Left ventricle myocardium superior (tissue), 1 donor: ENCODE measurements at regions not wholly inside any gene's neighbourhood (a gene's known extent, or its start where the extent isn't known, plus 50 kb on each side); places are given as distances from the start of the nearest gene placed in this dataset.

Experiments used
- ATAC-seq: fragments of 200-7000 bp; cut with Tn5 transposase; one replicate; pipeline ENCODE4 v1.9.1; 2020; ENCODE audit warnings: mild to moderate bottlenecking, moderate library complexity
- DNase-seq: peaks from one replicate; pipeline ENCODE4 v3.0.0-alpha.2; 2020
- intact Hi-C: fragments of 100-400 bp; cut with micrococcal nuclease; formaldehyde crosslinking; loops from one replicate; pipeline ENCODE4 v1.11.0; 2022
- donor health status: DM: no; HTN: yes; CAD: no; lungs with severe emphysema.

GRCh38 chr13:30151388-30151787 is 156.0 kb downstream of the KATNAL1 start:
- no peak for DNase-seq
- intact Hi-C loops: no loop called here

GRCh38 chr13:30149248-30149647 is 158.1 kb downstream of the KATNAL1 start:
- DNase-seq (no peak), ATAC-seq (no peak)
- intact Hi-C loops: no loop called here

More at GRCh38 chr13:30151388-30151787, 156.0 kb downstream of the KATNAL1 start:
- no peak for ATAC-seq

- no peak for DNase-seq
- no peak for ATAC-seq
- intact Hi-C loops: no loop called here
These were observed 158.6 kb downstream of the KATNAL1 start for GRCh38 chr13:30148786-30149185.

GRCh38 chr13:30148171-30148754 is 159.1 kb downstream of the KATNAL1 start:
- peak; percentile 37 for ATAC-seq
- intact Hi-C loops: no loop called here
- no peak for DNase-seq

- DNase-seq (no peak), ATAC-seq (no peak)
- intact Hi-C loops: no loop called here
These were observed 159.9 kb downstream of the KATNAL1 start for GRCh38 chr13:30147421-30147820.

GRCh38 chr13:30147015-30147414 is 160.3 kb downstream of the KATNAL1 start:
- ATAC-seq (no peak), DNase-seq (no peak)
- intact Hi-C loops: no loop called here

GRCh38 chr13:30145709-30146367 is 161.5 kb downstream of the KATNAL1 start:
- DNase-seq (no peak), ATAC-seq (no peak)

GRCh38 chr13:30143666-30144400 is 163.5 kb downstream of the KATNAL1 start:
- intact Hi-C loops: no loop called here
- no peak for ATAC-seq
- no peak for DNase-seq

More at GRCh38 chr13:30145709-30146367, 161.5 kb downstream of the KATNAL1 start:
- intact Hi-C loops: no loop called here

- ATAC-seq: peak; percentile 41
- no peak for DNase-seq
- intact Hi-C loops: no loop called here
These were observed 164.7 kb downstream of the KATNAL1 start for GRCh38 chr13:30142486-30143211.

- ATAC-seq (no peak), DNase-seq (no peak)
- intact Hi-C loops: no loop called here
These were observed 165.4 kb downstream of the KATNAL1 start for GRCh38 chr13:30141775-30142485.

GRCh38 chr13:30140973-30141372 is 166.4 kb downstream of the KATNAL1 start:
- intact Hi-C loops: no loop called here
- no peak for ATAC-seq
- no peak for DNase-seq

- intact Hi-C loops: loop anchor here (10.0 kb wide), 1 partner anchor 196 kb away; no protein-coding TSS in a partner anchor
- DNase-seq: no peak
These were observed 168.8 kb downstream of the KATNAL1 start for GRCh38 chr13:30138511-30138910.

GRCh38 chr13:30135868-30136267 is 171.5 kb downstream of the KATNAL1 start:
- DNase-seq: no peak
- intact Hi-C loops: loop anchor here (10.0 kb wide), 1 partner anchor 199 kb away; no protein-coding TSS in a partner anchor
- no peak for ATAC-seq

More at GRCh38 chr13:30138511-30138910, 168.8 kb downstream of the KATNAL1 start:
- ATAC-seq: no peak

GRCh38 chr13:30135351-30135750 is 172.0 kb downstream of the KATNAL1 start:
- intact Hi-C loops: loop anchor here (10.0 kb wide), 1 partner anchor 199 kb away; no protein-coding TSS in a partner anchor
- ATAC-seq (no peak), DNase-seq (no peak)

- no peak for DNase-seq
- no peak for ATAC-seq
- intact Hi-C loops: loop anchor here (10.0 kb wide), 1 partner anchor 200 kb away; no protein-coding TSS in a partner anchor
These were observed 172.8 kb downstream of the KATNAL1 start for GRCh38 chr13:30134578-30134977.

- DNase-seq: no peak
- ATAC-seq: no peak
- intact Hi-C loops: loop anchor here (10.0 kb wide), 1 partner anchor 201 kb away; no protein-coding TSS in a partner anchor
These were observed 173.4 kb downstream of the KATNAL1 start for GRCh38 chr13:30133996-30134395.

GRCh38 chr13:30133554-30133912 is 173.8 kb downstream of the KATNAL1 start:
- intact Hi-C loops: loop anchor here (10.0 kb wide), 1 partner anchor 201 kb away; no protein-coding TSS in a partner anchor
- no peak for ATAC-seq
- DNase-seq: no peak

- peak; percentile 96 for ATAC-seq
- intact Hi-C loops: loop anchor here (10.0 kb wide), 1 partner anchor 202 kb away; no protein-coding TSS in a partner anchor
- peak; percentile 98 for DNase-seq
These were observed 174.5 kb downstream of the KATNAL1 start for GRCh38 chr13:30132623-30133553.
